Endothelial cell (in vitro differentiated cells): ENCODE measurements at regions not wholly inside any gene's neighbourhood (a gene's known extent, or its start where the extent isn't known, plus 50 kb on each side); places are given as distances from the start of the nearest gene placed in this dataset.

ENCODE experiments used
- DNase-seq: peaks from one replicate; pipeline ENCODE4 v3.0.0; 2021; ENCODE audit warnings: low spot score
- H3K27ac Mint-ChIP-seq: one replicate; pipeline ENCODE4 v1.8.0; 2021; ENCODE audit warnings: mixed read lengths, inconsistent platforms; ENCODE audit not compliant: unreplicated experiment
- H3K27me3 Mint-ChIP-seq: one replicate; pipeline ENCODE4 v1.8.0; 2021; ENCODE audit warnings: mild to moderate bottlenecking, moderate library complexity, mixed read lengths, inconsistent platforms; ENCODE audit not compliant: unreplicated experiment
- H3K36me3 Mint-ChIP-seq: one replicate; pipeline ENCODE4 v1.8.0; 2021; ENCODE audit warnings: mild to moderate bottlenecking, low read depth, mixed read lengths, inconsistent platforms; ENCODE audit not compliant: unreplicated experiment
- H3K4me1 Mint-ChIP-seq: one replicate; pipeline ENCODE4 v1.8.0; 2021; ENCODE audit warnings: mild to moderate bottlenecking, mixed read lengths, inconsistent platforms; ENCODE audit not compliant: unreplicated experiment
- H3K4me3 Mint-ChIP-seq: one replicate; pipeline ENCODE4 v1.8.0; 2021; ENCODE audit warnings: mild to moderate bottlenecking, mixed read lengths, inconsistent platforms; ENCODE audit not compliant: unreplicated experiment
- H3K9me3 Mint-ChIP-seq: one replicate; pipeline ENCODE4 v1.8.0; 2021; ENCODE audit warnings: mixed read lengths, inconsistent platforms; ENCODE audit not compliant: unreplicated experiment
- TF ChIP-seq, protein P1 (sequence below): fragments of 200-600 bp; sonication (generic); IDR thresholded peaks from one replicate; pipeline ENCODE4 v1.5.0; 2021; ENCODE audit warnings: antibody characterized with exemption; ENCODE audit not compliant: unreplicated experiment

DNA sequence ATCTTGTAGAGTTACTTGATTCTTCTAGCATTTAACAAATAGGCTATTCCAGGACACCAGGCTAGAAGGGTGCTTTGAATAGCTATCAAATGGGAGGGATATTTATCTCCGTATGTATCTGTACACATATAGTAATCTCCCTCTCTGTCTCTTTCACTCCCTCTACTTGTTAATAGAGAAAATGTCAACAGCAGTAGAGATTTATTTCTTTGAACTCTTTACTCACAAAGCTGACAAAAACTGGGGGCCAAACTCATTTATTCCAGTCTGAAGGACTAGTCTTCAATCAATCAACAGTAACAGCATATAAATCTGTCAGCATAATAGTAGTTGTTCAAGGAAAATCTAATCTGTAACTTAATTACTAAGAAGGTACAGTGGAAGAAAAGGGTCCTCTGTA is 78.2 kb upstream of the FER start:
- TF ChIP-seq, protein P1, sequence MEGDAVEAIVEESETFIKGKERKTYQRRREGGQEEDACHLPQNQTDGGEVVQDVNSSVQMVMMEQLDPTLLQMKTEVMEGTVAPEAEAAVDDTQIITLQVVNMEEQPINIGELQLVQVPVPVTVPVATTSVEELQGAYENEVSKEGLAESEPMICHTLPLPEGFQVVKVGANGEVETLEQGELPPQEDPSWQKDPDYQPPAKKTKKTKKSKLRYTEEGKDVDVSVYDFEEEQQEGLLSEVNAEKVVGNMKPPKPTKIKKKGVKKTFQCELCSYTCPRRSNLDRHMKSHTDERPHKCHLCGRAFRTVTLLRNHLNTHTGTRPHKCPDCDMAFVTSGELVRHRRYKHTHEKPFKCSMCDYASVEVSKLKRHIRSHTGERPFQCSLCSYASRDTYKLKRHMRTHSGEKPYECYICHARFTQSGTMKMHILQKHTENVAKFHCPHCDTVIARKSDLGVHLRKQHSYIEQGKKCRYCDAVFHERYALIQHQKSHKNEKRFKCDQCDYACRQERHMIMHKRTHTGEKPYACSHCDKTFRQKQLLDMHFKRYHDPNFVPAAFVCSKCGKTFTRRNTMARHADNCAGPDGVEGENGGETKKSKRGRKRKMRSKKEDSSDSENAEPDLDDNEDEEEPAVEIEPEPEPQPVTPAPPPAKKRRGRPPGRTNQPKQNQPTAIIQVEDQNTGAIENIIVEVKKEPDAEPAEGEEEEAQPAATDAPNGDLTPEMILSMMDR, result no peak
- DNase-seq, result no peak
- H3K27me3 Mint-ChIP-seq, result peaks cover 1% of the 10 kb centered on the region
- H3K4me1 Mint-ChIP-seq, result peaks cover 3% of the 10 kb centered on the region
- H3K27ac Mint-ChIP-seq, result no peak overlapping the region
- no peaks in the 10 kb centered on the region for H3K36me3 Mint-ChIP-seq
- no peak overlapping the region for H3K4me3 Mint-ChIP-seq
- H3K9me3 Mint-ChIP-seq, result no peaks in the 10 kb centered on the region

DNA sequence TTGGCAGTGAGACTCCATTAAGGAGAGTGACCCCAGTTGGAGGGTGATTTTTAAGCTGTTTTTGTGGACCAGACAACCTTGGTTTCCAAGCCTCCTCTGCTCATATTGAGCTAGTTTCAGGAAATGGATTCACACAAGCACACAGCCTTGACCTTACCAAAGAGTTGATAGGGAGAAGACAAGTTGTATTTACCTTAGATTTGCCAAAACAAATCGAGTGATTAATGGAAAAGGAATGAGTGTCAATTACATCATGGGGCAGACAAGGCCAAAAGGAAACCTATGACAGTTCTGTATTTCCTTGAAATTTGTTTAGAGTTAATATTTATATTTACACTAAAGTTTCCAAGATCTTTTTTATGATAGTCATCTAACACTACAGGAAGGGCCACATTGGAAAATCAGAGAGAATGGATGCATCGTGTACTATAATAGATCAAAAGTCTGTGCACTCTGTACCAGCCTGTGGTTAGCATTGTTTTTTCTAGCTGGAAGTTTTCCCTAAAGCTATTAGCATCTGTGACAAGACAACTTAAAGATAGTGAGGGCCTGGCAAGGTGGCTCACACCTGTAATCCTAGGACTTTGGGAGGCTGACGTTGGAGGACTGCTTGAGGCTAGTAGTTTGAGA is 86.0 kb upstream of the FER start:
- TF ChIP-seq, protein P1, result no peak
- H3K9me3 Mint-ChIP-seq, result no peaks in the 10 kb centered on the region
- no peaks in the 10 kb centered on the region for H3K4me1 Mint-ChIP-seq
- H3K36me3 Mint-ChIP-seq, result no peaks in the 10 kb centered on the region
- H3K4me3 Mint-ChIP-seq, result no peak overlapping the region
- no peaks in the 10 kb centered on the region for H3K27me3 Mint-ChIP-seq
- DNase-seq, result no peak
- H3K27ac Mint-ChIP-seq, result no peak overlapping the region

DNA sequence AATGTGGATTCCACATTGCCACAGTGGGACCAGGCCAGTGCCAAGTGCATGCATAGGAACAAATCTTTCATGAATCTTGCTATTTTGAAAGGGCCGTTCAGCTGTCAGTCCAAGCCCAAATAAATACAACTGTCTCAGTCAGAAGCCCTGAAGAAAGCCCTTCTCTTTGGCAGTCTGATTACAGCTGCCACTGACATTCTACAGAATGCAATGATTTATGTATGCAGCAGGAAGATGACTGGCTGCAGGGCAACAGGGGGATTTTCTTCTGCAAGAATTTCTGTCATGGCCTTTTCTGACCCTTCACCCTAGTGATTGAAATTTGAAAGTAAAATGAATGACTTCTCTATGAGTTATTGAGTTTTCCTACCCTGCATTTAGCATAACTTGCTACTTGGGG is 86.7 kb upstream of the FER start:
- Mint-ChIP-seq H3K4me3 (no peak overlapping the region), H3K9me3 (no peaks in the 10 kb centered on the region), H3K27me3 (no peaks in the 10 kb centered on the region), H3K36me3 (no peaks in the 10 kb centered on the region), H3K27ac (no peak overlapping the region), H3K4me1 (no peaks in the 10 kb centered on the region)
- DNase-seq, result no peak
- TF ChIP-seq, protein P1, result no peak

GRCh38 chr5:108660291-108660690 is 87.4 kb upstream of the FER start:
- Mint-ChIP-seq H3K4me1 (no peaks in the 10 kb centered on the region), H3K27ac (no peak overlapping the region), H3K36me3 (no peaks in the 10 kb centered on the region), H3K4me3 (no peak overlapping the region), H3K27me3 (no peaks in the 10 kb centered on the region), H3K9me3 (no peaks in the 10 kb centered on the region)
- DNase-seq, result no peak
- TF ChIP-seq, protein P1, result no peak

GRCh38 chr5:108659531-108659930 is 88.2 kb upstream of the FER start:
- H3K4me3 Mint-ChIP-seq, result no peak overlapping the region
- no peaks in the 10 kb centered on the region for H3K36me3 Mint-ChIP-seq
- TF ChIP-seq, protein P1, result no peak
- no peaks in the 10 kb centered on the region for H3K4me1 Mint-ChIP-seq
- no peak for DNase-seq
- no peak overlapping the region for H3K27ac Mint-ChIP-seq
- H3K27me3 Mint-ChIP-seq, result no peaks in the 10 kb centered on the region
- H3K9me3 Mint-ChIP-seq, result no peaks in the 10 kb centered on the region
